ENCODE measurements at regions not wholly inside any gene's neighbourhood (a gene's known extent, or its start where the extent isn't known, plus 50 kb on each side); places are given as distances from the start of the nearest gene placed in this dataset.

DNA sequence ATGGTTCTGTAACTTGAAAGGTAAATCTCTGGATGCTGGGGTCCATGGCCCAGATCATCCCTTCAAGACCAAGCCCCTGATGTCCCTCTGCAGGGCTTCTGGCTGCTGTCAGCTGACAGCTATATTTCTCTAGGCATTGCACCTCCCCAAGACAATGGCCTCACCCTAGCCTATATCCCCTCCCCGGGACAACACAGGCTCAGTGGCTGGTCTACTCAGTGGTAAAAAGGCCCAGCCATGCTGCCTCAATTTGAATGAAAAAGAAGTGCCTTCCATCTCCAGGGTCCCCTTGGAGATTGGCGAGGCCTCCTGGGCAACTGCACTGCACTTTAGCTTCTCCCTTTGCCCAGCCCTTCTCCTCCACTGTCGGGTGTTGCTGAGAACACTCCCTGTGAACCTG lies 602.8 kb downstream of the CDH26 start:
- intact Hi-C loops (cut with DNase I; ENCODE audit: low total_unique reads) = no loop called here
- WGBS, 2 donors = 59 to 81% methylated on average over 3 of the region's 3 CpGs
- no peak for DNase-seq (ENCODE audit: low spot score in 2 of 2)
- TF ChIP-seq POLR2A (IDR thresholded peaks at IDR 0.05) = no peak
- TF ChIP-seq, protein P1, sequence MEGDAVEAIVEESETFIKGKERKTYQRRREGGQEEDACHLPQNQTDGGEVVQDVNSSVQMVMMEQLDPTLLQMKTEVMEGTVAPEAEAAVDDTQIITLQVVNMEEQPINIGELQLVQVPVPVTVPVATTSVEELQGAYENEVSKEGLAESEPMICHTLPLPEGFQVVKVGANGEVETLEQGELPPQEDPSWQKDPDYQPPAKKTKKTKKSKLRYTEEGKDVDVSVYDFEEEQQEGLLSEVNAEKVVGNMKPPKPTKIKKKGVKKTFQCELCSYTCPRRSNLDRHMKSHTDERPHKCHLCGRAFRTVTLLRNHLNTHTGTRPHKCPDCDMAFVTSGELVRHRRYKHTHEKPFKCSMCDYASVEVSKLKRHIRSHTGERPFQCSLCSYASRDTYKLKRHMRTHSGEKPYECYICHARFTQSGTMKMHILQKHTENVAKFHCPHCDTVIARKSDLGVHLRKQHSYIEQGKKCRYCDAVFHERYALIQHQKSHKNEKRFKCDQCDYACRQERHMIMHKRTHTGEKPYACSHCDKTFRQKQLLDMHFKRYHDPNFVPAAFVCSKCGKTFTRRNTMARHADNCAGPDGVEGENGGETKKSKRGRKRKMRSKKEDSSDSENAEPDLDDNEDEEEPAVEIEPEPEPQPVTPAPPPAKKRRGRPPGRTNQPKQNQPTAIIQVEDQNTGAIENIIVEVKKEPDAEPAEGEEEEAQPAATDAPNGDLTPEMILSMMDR (IDR thresholded peaks at IDR 0.05) = no peak
- H3K4me3 ChIP-seq (ENCODE audit: low read depth, poor library complexity, severe bottlenecking) = no peak overlapping the region

DNA sequence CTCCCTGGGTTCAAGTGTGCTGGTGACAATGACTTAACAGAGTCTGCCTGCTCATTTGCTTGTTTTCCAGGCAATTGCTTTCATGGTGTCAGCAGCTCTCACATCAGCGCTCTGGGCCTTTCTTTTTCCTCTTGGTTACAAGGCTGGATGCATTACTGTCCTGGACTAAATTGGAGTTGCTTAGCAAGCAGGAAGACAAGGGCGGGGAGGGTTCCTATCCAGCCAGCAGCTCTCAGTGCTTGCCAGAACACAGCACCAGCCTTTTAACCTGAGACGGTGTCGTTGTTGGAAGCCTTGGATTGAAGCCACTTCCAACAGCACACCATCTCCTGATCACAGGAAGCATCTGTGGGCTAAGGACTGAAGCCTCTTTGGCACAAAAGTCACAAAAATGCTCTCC lies 606.9 kb downstream of the CDH26 start:
- WGBS, 2 donors = 16 to 27% methylated on average over 4 of the region's 4 CpGs
- H3K4me3 ChIP-seq (ENCODE audit: low read depth, poor library complexity, severe bottlenecking) = no peak overlapping the region
- intact Hi-C loops (cut with DNase I; ENCODE audit: low total_unique reads) = no loop called here
- TF ChIP-seq, protein P1 (IDR thresholded peaks at IDR 0.05) = no peak
- TF ChIP-seq POLR2A (IDR thresholded peaks at IDR 0.05) = no peak
- no peak for DNase-seq (ENCODE audit: low spot score in 2 of 2)

DNA sequence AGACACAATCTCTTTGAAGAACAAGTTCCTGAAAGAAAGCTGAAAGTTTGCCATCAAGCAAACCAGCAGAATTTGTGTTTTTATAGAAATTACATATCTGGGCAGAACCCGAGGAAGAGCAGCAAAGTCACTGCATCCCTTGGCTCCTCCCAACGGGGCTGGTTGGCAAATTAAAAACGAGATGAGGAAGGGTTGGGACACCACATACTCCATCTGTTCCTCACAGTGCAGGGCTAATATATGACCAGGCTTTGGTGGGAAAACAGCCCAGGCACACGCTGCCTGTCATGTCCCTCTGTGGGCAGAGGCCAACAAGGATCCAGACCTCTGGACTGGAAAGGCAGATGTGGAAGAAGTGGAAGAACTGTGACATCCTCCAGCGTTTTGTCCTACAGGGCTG lies 607.3 kb downstream of the CDH26 start:
- no peak for DNase-seq (ENCODE audit: low spot score in 2 of 2)
- intact Hi-C loops (cut with DNase I; ENCODE audit: low total_unique reads) = no loop called here
- WGBS, 2 donors = 40 to 53% methylated on average over 5 of the region's 5 CpGs
- no peak overlapping the region for H3K4me3 ChIP-seq (ENCODE audit: low read depth, poor library complexity, severe bottlenecking)
- TF ChIP-seq, protein P1 (IDR thresholded peaks at IDR 0.05) = no peak
- no peak for TF ChIP-seq POLR2A (IDR thresholded peaks at IDR 0.05)

DNA sequence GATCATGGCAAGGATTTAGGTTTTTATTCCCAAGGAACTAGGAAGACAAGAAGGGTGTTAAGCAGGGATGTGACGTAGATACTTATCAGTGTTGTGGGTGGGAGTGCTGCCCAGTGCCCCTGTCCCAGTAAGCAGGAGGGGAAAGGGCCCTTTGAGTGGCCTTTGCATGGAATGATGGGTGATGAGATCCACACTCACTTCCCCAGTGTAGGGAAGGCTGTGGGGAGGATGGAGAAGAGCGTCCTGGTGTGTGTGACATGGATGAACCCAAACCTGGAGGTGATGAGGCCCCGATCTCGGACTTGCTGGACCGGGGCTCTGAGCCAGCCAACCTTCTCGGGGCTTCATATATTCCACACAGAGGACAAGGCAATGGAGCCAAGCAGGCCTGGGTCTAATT lies 610.9 kb downstream of the CDH26 start:
- WGBS, 2 donors = 85% methylated on average over 6 of the region's 6 CpGs
- no peak overlapping the region for H3K4me3 ChIP-seq (ENCODE audit: low read depth, poor library complexity, severe bottlenecking)
- no peak for TF ChIP-seq POLR2A (IDR thresholded peaks at IDR 0.05)
- TF ChIP-seq, protein P1 (IDR thresholded peaks at IDR 0.05) = no peak
- no peak for DNase-seq (ENCODE audit: low spot score in 2 of 2)
- intact Hi-C loops (cut with DNase I; ENCODE audit: low total_unique reads) = no loop called here

DNA sequence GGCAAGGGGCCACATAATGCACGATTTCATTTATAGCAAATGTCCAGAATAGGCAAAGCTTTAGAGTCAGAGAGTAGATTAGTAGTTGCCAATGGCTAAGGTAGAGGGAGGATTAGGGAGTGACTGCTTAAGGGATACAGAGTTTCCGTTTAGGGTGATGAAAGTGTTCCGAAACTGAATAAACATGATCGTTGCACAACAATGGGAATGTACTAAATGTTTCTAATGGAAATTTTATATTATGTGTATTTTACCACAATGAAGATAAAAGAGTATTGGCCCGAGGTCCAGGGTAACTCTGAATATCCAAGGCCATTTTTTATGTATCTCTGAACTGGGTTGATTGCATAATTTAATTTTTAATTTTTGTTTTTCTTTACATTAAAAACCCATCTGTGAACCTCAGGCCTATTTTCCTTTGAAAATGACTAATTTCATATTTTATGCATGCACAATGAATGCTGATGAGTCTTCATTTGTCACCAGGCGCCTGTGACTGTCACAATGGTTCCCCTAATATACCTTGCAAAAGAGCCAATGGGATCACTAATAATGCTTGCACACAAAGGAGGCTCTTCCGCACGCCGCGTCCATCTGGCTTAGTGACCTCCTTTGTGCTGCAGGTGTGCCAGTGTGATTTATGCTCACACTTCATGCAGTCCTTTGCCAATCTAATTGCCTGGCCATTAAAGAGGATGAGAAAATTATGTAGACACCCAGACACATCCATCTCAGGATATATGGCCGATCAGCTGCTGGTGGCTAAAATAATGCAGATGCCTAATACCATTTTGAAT lies 612.5 kb downstream of the CDH26 start:
- no peak for DNase-seq (ENCODE audit: low spot score in 2 of 2)
- 76 to 86% methylated on average over 11 of the region's 11 CpGs for WGBS, 2 donors
- TF ChIP-seq POLR2A (IDR thresholded peaks at IDR 0.05) = no peak
- TF ChIP-seq, protein P1 (IDR thresholded peaks at IDR 0.05) = no peak
- intact Hi-C loops (cut with DNase I; ENCODE audit: low total_unique reads) = no loop called here
- H3K4me3 ChIP-seq (ENCODE audit: low read depth, poor library complexity, severe bottlenecking) = no peak overlapping the region

All from lower leg skin (tissue), 4 donors.